HUES6 (cell line): ENCODE measurements at regions not wholly inside any gene's neighbourhood (a gene's known extent, or its start where the extent isn't known, plus 50 kb on each side); places are given as distances from the start of the nearest gene placed in this dataset.

Experiments used
- H3K27ac ChIP-seq: 2 replicates; pipeline ENCODE4 v1.7.0; 2013; ENCODE audit warnings: low read depth, mild to moderate bottlenecking, low read length, inconsistent platforms
- H3K27me3 ChIP-seq: 2 replicates; pipeline ENCODE4 v1.6.1; 2013; ENCODE audit warnings: low read length; ENCODE audit not compliant: control insufficient read depth, insufficient read depth
- H3K36me3 ChIP-seq: 2 replicates; pipeline ENCODE4 v1.6.1; 2013; ENCODE audit warnings: low read length; ENCODE audit not compliant: control insufficient read depth, insufficient read depth
- H3K4me1 ChIP-seq: 2 replicates; pipeline ENCODE4 v1.6.1; 2013; ENCODE audit warnings: low read length; ENCODE audit not compliant: control insufficient read depth, insufficient read depth
- H3K4me3 ChIP-seq: 2 replicates; pipeline ENCODE4 v1.5.1; 2013; ENCODE audit warnings: low read depth, low read length
- H3K9ac ChIP-seq: one replicate; pipeline ENCODE4 v1.6.1; 2013; ENCODE audit warnings: mild to moderate bottlenecking, low read length
- H3K9me3 ChIP-seq: 2 replicates; pipeline ENCODE4 v1.6.1; 2013; ENCODE audit warnings: low read depth, low read length; ENCODE audit not compliant: control insufficient read depth, insufficient read depth

DNA sequence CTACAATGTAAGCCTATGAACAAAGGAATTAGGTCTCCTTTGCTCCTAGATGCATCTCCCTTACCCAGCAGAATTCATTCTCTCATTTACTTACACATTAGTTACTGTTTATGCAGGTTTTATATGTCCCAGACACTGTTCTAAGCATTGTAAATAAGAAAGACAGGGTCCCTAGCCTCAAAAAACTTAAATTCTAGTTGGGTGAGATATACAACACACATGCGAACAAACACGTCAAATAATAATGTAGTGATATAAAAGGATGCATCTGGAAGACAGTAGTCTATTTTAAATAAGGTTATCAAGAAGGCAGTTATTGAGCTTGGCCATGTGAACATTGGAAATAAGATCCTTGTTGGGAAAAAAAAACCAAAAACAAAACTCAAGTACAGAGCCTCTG is 479.7 kb downstream of the DNAJB9 start:
- no peak overlapping the region for H3K27ac ChIP-seq
- no peaks in the 10 kb centered on the region for H3K27me3 ChIP-seq
- H3K9me3 ChIP-seq: no peaks in the 10 kb centered on the region
- H3K9ac ChIP-seq: no peak overlapping the region
- no peaks in the 10 kb centered on the region for H3K4me1 ChIP-seq
- no peaks in the 10 kb centered on the region for H3K36me3 ChIP-seq
- H3K4me3 ChIP-seq: no peak overlapping the region

DNA sequence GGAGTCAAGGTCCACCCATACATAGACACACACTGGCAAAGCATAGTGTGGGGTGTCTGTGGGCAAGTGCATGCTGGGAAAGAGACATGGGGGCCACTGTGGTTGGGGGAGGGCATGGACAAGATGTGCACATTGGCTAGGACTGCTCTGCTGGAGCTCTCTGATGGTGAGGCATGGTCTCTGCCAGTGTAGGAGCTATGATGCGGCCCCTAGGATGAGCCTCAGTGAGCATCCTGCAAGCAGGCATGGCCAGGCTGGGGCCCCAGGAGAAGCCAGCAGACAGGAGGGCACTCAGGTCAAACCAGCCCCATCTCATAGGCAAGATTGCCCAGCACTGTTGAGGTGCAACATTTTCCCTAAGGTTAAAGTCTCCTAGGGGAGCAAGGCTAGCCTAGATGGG is 489.4 kb downstream of the DNAJB9 start:
- Histone ChIP-seq H3K27me3 (no peaks in the 10 kb centered on the region), H3K27ac (no peak overlapping the region), H3K9me3 (no peaks in the 10 kb centered on the region), H3K4me1 (no peaks in the 10 kb centered on the region), H3K9ac (no peak overlapping the region), H3K4me3 (no peak overlapping the region), H3K36me3 (no peaks in the 10 kb centered on the region)

DNA sequence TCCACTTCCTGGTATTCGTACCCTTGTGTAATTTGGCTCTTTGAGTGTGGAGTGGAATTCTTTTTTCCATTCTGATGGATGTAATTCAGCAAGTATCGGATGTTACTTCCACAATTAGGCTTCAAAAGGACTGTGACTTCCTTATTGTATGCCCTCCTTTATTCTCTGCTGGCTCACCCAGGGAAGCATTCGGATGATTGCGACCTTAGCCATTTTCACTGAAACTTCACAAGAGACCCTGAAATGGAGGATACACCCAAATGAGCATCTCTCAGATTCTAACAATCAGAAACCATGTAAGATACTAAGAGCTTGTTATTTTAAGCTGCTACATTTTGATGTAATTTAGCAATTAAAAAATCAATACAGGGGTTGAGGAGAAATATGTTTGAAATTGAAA is 493.1 kb downstream of the DNAJB9 start:
- H3K9me3 ChIP-seq: no peaks in the 10 kb centered on the region
- H3K4me3 ChIP-seq: no peak overlapping the region
- no peak overlapping the region for H3K27ac ChIP-seq
- no peaks in the 10 kb centered on the region for H3K4me1 ChIP-seq
- H3K27me3 ChIP-seq: no peaks in the 10 kb centered on the region
- H3K36me3 ChIP-seq: no peaks in the 10 kb centered on the region
- H3K9ac ChIP-seq: no peak overlapping the region

DNA sequence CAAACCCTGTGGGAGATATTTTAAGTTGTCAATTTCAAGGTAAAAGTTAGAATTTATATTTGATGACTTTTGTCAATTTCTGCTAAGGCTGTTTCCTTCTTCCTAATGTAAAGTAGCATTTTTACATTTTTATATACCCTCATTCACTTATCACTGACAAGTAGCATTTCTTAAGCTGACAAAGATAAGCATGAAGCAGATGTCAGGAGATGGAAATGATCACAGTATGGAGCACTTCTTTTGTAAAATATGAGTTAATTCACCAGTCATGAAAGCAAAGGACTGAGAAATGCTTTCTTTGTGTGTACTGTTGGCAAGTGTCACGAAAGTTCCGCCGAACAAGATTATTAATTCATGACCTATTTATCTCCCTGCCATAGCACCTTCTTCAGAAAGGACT is 503.9 kb downstream of the DNAJB9 start:
- H3K4me1 ChIP-seq: peaks cover 4% of the 10 kb centered on the region; the same call in 1 of the 2 replicates
- H3K4me3 ChIP-seq: no peak overlapping the region
- no peak overlapping the region for H3K9ac ChIP-seq
- no peaks in the 10 kb centered on the region for H3K9me3 ChIP-seq
- H3K36me3 ChIP-seq: no peaks in the 10 kb centered on the region
- no peaks in the 10 kb centered on the region for H3K27me3 ChIP-seq
- H3K27ac ChIP-seq: no peak overlapping the region

DNA sequence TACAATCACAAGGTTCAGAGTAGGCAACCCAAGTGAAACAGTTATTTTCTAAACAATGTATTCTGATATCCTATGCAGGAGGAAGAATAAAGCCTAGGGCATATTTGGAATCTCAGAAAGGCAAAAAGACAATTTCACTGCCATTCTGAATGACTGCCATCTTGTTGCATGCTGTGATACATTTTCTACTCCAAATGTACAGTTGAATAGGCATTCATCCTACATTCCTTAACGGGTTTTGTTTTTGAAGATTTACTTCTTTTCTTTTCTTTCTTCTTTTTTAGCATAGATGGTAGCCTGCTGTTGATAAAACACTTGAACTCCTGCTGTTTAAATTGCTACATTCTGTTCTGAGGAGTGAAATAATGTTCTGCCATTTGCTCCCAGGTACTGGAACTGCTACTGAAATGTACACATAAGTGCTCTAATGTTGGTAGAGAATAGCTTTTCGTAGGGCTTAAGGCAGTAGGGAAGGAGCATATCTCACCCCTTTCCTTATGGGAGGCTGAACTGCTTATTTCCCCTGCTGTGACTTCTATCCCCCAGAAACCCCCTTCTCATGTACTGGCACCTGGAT is 506.8 kb downstream of the DNAJB9 start:
- Histone ChIP-seq H3K4me1 (peaks cover 4% of the 10 kb centered on the region; the same call in 1 of the 2 replicates), H3K27me3 (no peaks in the 10 kb centered on the region), H3K9ac (no peak overlapping the region), H3K27ac (no peak overlapping the region), H3K9me3 (no peaks in the 10 kb centered on the region), H3K36me3 (no peaks in the 10 kb centered on the region), H3K4me3 (no peak overlapping the region)

DNA sequence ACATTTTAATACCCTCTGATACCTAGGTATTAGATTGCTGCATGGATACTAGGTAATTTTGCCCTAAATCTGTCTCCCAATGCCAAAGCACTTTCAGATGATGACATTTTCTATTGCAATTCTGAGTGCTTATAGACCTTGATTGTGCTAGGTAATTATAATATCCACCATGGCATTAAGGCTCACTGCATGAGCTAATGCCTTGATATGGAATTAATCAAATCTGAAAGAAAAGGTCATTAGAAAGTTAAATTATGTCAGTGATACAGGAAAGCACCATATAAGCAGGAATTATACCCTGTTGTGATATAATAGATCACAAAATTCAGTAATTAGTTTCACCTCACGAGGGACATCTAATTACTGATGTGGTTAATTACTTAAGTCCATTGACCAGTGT is 521.4 kb downstream of the DNAJB9 start:
- no peak overlapping the region for H3K4me3 ChIP-seq
- H3K36me3 ChIP-seq: no peaks in the 10 kb centered on the region
- H3K27me3 ChIP-seq: no peaks in the 10 kb centered on the region
- H3K9ac ChIP-seq: no peak overlapping the region
- H3K9me3 ChIP-seq: no peaks in the 10 kb centered on the region
- no peaks in the 10 kb centered on the region for H3K4me1 ChIP-seq
- H3K27ac ChIP-seq: no peak overlapping the region

DNA sequence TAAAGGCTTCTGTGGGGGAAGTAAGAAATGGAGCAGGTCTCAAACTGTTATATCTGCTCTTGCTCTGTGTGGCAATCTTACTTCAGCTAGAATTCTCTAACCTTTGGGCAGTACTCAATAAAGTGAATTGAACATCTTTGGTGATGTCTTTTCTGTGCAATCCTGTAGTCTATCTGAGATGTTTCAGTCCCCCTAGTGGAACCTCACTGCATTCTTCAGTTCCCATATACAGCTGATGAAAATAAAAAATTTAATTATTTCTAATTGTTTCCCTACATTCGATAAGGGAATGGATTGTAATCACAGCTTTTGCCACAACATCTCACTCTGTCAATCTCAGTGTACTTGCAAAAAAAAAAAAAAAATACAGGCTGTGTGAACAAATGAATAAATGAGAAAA is 522.6 kb downstream of the DNAJB9 start:
- H3K4me1 ChIP-seq: no peaks in the 10 kb centered on the region
- H3K27ac ChIP-seq: no peak overlapping the region
- H3K27me3 ChIP-seq: no peaks in the 10 kb centered on the region
- no peak overlapping the region for H3K4me3 ChIP-seq
- no peak overlapping the region for H3K9ac ChIP-seq
- H3K36me3 ChIP-seq: no peaks in the 10 kb centered on the region
- H3K9me3 ChIP-seq: no peaks in the 10 kb centered on the region

DNA sequence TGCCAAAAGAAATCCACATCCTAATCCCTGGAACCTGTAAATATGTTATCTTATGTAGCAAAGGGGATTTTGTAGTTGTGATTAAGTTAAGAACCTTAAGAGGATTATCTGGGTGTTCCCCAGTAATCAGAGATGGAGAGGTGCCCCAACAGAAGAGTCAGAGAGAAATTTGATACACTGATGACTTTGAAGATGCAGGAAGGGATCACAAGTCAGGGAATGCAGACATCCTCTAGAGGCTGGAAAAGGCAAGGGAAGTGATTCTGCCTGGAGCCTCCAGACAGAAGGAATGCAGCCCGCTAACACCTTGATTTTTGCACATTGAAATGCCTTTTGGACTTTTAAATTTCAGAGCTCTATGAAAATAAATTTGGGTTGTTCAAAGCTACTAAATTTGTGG is 531.7 kb downstream of the DNAJB9 start:
- Histone ChIP-seq H3K9ac (no peak overlapping the region), H3K27me3 (no peaks in the 10 kb centered on the region), H3K9me3 (no peaks in the 10 kb centered on the region), H3K27ac (no peak overlapping the region), H3K36me3 (no peaks in the 10 kb centered on the region), H3K4me1 (no peaks in the 10 kb centered on the region), H3K4me3 (no peak overlapping the region)

DNA sequence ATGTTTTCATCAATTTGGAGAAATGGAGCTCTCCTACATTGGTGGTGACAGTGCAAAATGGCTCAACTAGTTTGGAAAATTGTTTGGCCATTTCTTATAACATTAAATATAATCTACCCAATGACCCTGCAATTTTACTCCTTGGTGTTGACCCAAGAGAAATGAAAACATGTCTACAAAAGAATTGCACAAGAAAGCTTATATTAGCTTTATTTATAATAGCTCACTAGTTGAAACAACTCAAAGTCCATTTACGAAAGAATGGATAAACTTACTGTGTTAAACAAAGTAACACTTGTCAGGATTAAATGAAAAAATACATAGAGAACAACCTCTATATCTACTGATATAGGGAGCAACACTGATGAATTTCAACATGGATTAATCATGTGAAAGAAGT is 539.9 kb downstream of the DNAJB9 start:
- H3K27me3 ChIP-seq: no peaks in the 10 kb centered on the region
- H3K27ac ChIP-seq: no peak overlapping the region
- H3K36me3 ChIP-seq: no peaks in the 10 kb centered on the region
- no peak overlapping the region for H3K4me3 ChIP-seq
- peaks cover 5% of the 10 kb centered on the region for H3K4me1 ChIP-seq
- H3K9me3 ChIP-seq: no peaks in the 10 kb centered on the region
- H3K9ac ChIP-seq: no peak overlapping the region

DNA sequence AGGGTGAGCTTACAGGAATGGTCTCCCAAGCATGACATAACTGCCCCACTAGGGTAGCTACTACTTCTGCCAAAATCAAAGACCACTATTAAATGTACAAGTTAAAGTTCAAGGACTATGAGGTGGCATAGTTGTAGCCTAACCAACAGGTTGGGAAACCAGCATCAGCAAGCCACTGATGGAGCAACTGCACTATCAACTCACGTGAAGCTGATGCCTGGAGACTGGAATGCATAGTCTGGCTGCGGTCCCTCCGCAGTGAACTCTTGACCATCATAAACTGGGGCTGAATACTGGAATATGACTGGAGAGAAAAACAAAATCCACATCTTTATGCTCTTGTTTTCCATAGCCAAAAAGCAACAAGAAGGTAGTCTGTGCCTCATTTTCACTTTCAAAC is 541.4 kb downstream of the DNAJB9 start:
- no peak overlapping the region for H3K27ac ChIP-seq
- H3K27me3 ChIP-seq: no peaks in the 10 kb centered on the region
- peaks cover 5% of the 10 kb centered on the region for H3K4me1 ChIP-seq
- H3K36me3 ChIP-seq: no peaks in the 10 kb centered on the region
- H3K9ac ChIP-seq: no peak overlapping the region
- H3K9me3 ChIP-seq: no peaks in the 10 kb centered on the region
- H3K4me3 ChIP-seq: no peak overlapping the region

DNA sequence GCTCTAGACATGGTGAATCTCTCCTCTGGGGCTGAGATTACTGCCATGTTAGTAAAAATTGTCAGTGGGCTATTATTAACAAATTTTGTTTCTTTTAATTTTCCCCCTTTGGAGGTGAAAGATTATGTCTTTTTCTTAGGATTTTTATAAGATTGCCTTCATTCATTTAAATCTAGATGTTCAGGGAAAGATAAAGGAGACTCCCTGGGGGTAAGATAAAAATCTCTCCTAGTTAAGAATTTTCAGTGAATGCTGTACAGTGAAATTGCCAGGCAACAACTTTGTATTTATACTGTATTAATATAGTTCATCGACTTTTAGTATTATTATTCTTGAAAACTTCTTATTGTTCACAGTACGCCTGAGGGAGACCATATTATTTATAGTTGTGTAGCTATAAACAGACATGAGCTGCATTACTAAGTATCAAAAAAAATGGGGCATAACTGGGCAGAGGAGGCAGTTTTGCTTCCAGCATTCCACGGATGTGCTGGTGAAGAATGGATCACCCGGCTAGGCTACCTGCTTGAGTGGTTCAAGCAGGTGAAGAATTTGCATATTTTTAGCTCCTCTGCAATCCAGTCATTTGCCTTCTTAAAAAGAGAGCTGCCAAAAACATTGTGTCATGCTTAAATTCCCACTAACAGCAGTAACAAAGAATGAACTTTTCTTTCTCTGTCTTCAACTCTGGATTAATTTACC is 552.1 kb downstream of the DNAJB9 start:
- Histone ChIP-seq H3K4me1 (peaks cover 16% of the 10 kb centered on the region), H3K4me3 (no peak overlapping the region), H3K27ac (no peak overlapping the region), H3K9ac (no peak overlapping the region), H3K9me3 (no peaks in the 10 kb centered on the region), H3K27me3 (no peaks in the 10 kb centered on the region), H3K36me3 (no peaks in the 10 kb centered on the region)
